ENCODE measurements at regions not wholly inside any gene's neighbourhood (a gene's known extent, or its start where the extent isn't known, plus 50 kb on each side); places are given as distances from the start of the nearest gene placed in this dataset.

DNA sequence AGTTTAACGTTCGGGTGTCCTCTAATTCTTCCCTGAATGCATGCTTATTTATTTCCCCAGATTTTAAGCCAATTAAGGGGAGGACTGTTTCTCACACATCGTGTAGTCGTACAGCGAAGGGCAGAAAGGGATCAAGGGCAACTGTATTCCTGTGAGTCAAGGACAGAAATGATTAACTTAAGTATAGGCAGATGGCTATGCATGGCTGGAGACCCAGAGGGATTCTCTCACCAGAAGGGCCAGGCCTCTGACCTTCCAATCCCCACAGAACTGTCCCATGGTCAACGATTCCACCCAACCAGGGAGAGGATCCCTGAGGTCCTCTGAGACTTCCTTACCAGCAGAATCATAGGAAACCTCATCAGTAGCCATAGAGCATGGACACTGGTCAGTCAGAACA, 161.8 kb upstream of the MAP1B start:
- intact Hi-C loops (cut with micrococcal nuclease), result no loop called here

DNA sequence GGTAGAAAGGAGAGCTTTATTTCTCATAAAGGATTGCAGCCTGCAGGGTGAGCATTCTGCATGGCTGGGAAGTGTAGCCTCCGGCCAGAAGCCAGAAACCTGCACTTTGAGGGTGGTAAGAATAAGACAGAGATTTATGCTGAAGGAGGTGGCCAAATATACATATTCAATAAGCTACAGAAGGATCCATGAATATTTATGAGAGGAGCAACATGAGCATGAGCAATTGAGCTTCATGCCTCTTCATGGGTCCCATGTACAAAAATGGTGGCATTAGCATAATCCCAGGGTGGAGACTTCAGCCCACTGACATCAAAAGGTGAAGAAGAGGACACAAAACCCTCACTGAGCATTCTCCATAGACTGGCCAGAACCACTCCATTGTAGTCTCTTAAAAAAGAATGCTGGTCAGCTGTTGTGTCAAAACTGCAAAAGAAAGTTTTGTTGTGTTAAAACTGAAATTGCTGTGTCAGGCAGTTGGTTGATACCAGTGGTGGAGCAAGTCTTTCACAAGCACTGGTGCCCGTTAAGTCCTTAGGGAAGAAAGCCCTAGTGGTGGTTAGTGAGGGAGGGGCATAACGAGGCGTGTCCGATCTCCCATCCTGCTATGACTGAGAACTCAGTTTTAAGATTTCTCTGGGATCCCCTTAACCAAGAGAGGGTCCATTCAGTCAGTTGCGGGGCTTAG, 160.8 kb upstream of the MAP1B start:
- intact Hi-C loops (cut with micrococcal nuclease), result no loop called here

DNA sequence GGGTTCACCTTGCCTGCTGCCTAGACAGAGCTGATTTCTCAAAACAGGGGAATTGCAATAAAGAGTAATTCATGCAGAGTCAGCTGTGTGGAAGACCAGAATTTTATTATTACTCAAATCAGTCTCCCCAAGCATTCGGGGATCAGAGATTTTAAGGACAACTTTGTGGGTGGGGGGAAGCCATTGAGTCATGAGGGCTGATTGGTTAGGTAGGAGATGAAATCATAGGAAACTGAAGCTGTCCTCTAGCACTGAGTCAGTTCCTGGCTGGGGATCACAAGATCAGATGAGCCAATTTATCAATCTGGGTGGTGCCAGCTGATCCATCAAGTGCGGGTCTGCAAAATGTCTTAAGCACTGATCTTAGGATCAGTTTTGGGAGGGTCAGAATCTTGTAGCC, 159.1 kb upstream of the MAP1B start:
- intact Hi-C loops (cut with micrococcal nuclease), result no loop called here

DNA sequence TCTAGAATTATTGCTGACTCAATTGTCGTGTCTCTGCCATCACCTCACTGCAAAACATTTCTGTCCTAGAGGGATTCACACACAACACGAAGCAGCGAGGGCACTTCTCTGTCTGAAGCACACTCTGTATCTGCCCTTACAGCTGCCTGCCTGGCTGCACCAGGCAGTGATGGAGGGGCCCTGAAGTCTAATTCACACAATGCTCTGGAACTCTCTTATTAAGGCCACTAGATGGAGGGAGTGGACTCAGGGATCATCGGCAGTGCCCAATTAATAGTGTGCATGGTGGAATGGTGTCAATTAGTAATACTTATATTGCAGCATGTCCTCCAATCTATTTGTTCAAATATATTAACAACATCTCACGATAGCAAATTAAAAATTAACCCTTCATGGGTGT, 157.5 kb upstream of the MAP1B start:
- intact Hi-C loops (cut with micrococcal nuclease), result no loop called here

DNA sequence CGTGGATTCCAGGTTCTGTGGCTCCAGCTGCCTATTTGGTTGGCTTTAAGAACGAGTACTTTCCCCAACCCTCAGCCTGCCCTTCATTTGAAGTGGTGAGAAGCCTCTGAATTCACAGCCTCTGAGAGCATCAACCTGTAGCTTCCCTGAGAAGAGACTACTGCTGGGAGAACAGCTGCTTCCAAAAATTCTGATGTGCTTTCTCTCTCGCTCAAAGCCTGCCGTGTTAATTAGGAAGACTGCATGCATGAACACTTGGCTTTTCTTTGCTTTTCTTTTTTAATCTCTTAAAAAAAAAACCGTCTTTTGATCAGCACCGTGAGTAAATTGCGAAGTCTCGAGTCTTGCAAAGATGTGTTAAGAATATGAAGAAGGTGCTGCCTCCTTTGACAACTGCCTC, 153.4 kb upstream of the MAP1B start:
- intact Hi-C loops (cut with micrococcal nuclease), result no loop called here

DNA sequence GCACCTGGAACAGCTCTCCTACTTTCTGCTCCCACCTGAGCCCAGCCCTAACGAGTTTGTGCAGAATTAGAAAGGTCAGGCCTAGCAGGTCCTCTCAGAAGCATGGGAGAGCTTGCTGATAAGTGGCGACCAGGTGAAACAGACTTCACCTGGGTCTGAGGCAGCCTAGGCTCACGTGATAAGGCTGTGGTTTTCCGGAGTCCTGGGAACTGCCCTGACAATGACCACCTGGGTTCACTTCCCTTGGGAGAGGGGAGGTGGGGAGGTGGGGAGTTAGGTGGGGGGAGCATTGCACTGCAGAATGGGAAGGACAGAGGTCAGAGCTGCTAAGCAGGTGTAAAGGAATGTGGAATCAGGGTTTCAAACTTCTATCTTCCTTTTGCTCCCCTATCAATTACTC, 152.9 kb upstream of the MAP1B start:
- intact Hi-C loops (cut with micrococcal nuclease), result no loop called here

DNA sequence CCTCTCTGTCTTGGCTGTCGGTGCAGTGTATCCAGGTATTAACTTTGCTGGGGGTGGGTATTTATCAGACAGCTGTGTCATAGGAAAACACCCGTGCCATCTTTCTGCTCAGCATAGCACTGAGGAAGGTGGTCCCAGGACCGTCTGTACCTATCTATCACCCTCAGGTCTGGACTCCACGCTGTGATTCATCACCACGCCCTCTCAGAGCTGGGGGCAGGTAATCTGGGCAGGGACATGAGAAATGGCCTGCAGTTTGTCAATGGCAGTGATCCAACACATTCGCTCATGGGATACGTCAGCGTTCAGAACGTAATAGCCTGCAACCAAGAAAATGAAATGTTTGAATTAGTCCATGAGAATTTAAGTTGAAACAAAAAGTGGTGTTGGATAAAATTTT, 151.6 kb upstream of the MAP1B start:
- intact Hi-C loops (cut with micrococcal nuclease), result no loop called here

DNA sequence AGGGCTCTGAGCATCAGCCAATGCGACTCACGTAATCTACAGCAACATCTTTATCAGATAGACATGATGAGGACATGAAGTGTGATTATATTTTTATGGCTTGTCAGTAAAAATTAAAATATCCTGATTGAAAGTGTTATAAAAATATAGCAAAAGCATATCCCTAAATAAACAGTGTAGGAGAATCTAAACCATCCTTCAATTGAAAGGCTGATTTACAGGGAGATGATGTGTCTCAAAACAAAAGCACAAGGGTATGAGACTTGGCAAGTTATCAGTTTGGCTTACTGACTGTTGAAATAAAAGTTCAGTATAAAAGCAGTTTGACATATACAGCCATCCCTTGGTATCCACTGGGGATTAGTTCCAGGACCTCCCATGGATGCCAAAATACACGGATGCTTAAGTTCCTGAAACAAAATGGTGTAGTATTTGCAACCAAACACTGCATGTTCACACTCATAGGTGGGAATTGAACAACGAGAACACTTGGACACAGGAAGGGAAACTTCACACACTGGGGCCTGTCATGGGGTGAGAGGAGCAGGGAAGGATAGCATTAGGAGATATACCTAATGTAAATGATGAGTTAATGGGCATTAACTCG, 149.9 kb upstream of the MAP1B start:
- intact Hi-C loops (cut with micrococcal nuclease), result no loop called here

DNA sequence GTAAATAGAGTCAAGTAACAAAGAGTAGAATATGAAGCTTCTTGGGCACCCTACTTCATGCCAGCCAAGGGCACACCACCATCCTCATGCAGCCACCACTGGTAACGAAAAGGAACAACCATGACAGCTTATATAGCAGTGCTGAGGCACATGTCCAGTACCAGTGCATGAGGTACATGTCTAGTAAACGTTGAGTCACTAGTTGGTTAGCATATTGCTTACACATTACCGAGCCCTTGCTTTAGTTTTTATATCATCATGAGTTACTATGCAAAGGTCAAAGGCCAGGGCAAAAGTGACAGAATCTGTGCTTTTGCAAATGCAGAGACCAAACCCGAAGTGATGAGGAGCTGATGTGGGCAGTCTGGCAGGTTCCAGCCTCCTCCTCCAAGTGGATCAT, 147.1 kb upstream of the MAP1B start:
- intact Hi-C loops (cut with micrococcal nuclease), result no loop called here

DNA sequence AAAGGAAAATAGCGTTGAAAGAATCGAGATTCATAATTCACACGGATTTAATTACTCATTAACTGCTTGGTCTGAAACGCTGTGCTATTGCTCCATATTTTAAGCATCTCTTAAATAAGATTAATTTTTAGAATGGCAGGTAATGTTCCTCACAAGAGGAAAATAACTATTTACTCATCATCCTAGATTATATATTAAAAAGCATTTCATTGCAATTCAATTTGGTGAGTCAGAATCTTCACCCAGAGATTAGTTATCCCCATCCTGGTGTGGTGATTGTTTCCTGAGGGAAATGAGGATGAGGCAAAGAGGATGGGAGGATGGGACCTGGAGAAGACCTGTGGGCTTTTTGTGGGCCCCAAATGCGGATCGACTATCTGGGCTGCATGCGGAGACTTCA, 145.5 kb upstream of the MAP1B start:
- intact Hi-C loops (cut with micrococcal nuclease), result no loop called here

DNA sequence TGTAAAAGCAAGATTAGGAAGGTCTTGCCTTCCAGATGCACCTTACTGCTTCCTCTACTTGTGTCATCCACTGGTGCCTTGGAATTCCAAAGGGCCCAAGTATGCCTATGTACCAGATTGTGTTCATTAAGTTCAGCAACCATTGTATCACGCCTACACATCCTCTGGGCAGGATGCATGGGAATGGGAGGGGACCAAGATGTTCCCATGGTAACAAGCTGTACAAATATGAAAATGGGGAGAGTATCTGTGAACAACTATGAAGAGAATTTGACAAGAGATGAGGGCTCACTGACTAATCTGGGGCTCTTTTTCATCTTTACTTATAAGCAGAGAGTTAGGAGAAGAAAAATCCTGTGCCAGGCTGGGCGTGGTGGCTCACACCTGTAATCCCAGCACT, 137.8 kb upstream of the MAP1B start:
- intact Hi-C loops (cut with micrococcal nuclease), result no loop called here

DNA sequence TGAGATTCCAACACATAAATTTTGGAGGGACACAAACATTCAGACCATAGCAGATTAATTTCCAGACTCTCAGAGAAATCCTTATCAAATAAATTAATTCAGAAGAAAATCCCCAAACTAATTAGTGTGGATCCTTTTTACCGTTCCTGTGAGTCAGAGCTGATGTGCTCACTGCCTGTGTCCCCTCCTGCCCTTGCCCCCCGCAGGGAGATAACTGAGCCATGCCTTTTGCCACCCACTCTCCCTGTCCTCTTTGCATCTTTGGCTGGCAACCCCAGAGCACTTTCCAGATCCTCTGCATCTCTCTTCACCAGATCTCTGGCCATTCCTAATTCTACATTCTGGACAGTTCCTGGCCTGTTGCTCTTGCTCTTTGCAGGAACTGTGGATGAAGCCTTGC, 135.4 kb upstream of the MAP1B start:
- intact Hi-C loops (cut with micrococcal nuclease), result no loop called here

DNA sequence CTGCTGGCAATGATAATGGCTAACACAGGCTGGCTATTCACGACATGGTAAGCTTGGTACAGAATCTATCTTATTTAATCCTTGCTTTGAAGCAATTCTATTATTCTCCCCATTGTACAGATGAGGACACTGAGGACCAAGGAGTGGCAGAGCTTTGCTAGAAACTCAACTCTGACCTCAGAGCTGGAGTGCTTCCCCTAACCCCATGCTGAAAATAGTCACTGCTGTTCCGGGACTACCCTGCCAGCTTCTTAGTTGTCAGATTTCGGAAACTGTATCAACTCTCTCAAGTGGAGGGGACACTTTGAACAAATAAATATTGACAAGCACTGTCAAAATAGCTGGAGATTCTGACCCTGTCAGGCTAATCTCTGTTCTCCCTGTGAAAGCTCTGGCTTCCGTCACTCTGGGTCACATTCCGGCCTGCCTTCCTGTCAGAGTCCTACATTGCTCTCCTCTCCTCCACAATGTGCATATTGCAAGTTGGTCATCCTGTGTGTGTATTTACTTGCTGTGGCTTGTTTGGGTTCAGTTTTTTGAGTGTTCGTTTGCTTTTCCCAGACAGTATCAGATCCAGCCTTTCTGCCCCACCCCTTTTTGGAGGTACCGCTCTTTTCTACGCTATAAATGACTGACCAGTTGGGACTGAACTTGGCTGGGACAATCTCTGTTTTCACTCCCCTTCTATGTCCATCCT, 134.3 kb upstream of the MAP1B start:
- intact Hi-C loops (cut with micrococcal nuclease), result no loop called here

DNA sequence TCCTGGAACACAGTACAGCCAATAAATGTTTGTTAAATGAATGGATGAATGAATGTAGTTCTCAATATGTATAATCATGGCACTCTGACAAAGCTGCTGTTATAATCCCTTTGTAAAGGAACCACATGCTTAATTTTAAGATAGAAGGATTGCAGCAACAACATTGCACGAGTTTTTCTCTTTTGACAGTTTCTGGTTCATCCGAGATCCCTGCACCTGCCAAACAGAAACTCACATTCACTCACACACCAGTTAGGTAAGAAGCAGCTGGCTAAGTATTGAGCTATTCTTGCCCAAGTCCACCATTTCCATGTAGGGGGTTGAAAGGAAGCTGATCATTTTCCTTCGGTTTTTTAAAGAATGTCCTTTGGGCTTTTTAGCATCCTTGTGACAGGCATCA, 133.7 kb upstream of the MAP1B start:
- intact Hi-C loops (cut with micrococcal nuclease), result no loop called here

DNA sequence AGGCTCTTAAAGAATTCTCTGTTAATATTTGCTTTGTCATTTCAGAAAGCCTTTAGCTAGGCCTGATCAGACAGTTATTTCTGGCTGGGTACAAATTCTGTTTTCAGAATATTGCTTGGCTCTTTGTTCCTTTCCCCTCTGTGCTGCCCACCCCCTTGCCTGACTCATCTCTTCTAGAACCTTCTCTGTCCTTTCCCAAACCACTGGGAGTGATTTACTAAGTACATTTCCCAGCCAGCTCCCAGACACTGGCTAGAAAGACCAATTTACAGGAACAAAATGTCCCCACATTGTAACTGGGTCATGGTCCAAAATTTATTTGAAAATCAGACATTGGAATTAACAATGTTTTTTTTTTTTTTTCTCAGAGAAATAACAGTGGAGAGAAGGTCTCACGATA, 133.1 kb upstream of the MAP1B start:
- intact Hi-C loops (cut with micrococcal nuclease), result no loop called here

DNA sequence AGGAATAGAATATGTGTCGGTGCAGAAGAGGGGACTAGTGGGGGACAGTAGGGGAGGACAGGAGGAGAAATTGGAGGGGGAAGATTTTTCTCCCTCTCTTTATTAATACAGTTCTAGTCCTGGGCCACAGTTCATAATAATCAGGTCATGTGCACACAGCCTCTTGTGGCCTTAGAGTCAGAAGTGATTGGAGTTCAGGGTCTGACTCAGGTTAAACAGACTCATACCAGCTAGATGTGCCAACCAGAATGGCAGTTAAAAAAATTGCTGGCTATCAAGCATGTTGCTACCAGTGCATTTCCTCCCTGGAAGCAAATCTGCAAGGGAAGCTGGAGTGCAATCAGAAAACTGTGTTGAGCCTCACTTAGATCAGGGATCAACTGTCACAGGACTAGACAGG, 132.7 kb upstream of the MAP1B start:
- intact Hi-C loops (cut with micrococcal nuclease), result no loop called here

DNA sequence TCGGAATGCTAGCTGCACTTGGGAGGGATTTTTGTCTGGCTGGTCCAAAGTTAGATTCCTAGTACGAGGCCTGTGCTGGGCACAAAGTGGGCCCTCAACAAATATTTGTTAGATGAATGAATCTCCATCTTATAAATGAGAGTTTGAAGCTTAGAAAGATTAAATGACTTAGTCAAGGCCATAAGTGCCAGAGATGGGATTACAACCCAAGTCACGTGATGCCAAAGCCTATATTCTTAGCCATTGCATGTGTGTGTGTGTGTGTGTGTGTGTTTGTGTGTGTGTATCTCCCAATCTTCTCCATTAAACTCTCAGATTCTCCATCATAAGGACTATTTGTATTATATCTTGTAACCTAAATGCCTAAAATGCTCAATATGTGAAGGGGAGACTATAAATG, 130.8 kb upstream of the MAP1B start:
- intact Hi-C loops (cut with micrococcal nuclease), result no loop called here

DNA sequence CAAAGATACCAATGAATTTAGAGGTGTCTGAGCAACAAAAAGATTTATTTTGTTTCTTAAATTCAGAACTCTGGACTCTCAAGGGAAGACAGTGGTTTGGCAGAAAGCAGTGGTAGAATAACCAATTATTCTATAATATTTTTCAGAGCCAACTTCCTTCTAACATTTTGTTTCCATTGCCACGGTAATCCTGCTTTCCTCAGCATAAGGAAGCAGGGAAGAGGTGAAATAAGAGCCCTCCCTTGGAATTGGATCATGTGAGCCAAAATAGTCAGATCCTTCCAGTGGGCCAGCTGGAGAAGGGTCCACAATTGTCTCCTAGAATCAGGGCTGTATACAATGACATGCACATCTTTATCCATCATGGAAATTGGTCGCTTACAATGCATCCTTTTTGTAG, 130.0 kb upstream of the MAP1B start:
- intact Hi-C loops (cut with micrococcal nuclease), result no loop called here

DNA sequence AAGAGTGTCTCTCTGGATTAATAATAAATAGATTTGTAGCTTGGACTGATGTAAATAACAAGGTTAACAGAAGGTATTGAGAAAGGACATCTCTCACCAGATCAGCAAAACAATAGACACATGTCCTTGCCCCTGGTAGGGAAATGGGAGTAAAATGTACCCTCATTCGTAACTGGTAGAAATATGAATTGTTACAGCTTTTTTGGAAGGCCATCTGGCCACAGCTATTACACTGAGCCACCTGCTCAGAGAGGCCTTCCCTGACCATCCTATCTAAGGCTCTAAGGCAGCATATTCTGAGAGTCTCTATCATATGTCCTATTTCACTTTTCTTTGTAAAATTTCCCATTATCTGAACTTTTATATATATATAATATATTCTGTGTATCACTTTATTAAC, 129.1 kb upstream of the MAP1B start:
- intact Hi-C loops (cut with micrococcal nuclease), result no loop called here

DNA sequence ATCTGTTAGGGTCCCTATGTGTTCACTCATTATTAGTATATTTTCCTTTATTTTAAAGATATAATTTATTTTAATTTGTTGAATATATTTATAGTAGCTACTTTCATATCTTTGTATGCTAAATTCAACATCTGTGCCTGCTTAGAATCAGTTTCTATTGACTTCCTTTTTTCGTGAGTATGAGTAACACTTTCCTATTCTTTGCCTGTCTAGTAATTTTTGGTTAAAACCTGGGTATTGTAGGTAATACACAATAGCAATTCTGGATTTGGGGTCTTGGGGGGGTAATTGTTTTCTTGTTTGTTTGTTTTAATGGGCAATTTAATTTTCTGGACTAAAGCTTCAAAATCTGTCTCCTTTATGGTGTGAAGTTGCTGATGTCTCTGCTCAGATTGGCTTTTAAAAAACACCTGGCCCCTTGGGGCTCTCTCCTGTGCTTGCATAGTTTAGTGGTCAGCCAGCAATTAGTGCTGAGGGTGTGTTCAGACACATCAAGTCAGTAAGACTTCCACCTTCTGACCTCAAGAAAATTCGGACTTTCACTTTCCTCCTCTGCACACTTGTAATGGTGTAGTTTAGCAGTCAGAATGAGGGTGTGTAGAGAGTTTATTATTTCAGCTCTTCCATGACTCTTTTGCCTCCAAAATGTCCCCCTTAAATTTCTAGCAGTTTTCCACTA, 124.4 kb upstream of the MAP1B start:
- intact Hi-C loops (cut with micrococcal nuclease), result no loop called here

DNA sequence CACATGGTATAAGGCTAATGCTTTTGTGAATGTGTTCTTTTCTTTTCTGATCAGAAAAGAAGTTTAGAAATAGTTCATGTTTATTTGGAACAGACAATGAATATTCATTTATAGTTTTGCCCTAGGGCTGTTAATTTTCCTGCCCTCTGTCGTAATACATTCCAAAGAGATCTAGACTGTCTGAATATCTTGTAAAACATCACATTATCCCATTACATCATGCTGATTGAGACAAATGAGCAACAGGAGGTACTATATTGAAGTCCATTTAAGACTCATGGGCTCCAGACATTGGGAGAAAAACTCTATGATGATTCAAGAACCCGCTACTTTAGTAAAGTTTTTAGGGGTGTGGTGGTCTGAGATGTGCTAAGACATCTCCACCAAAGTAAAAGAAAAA, 121.2 kb upstream of the MAP1B start:
- intact Hi-C loops (cut with micrococcal nuclease), result no loop called here

DNA sequence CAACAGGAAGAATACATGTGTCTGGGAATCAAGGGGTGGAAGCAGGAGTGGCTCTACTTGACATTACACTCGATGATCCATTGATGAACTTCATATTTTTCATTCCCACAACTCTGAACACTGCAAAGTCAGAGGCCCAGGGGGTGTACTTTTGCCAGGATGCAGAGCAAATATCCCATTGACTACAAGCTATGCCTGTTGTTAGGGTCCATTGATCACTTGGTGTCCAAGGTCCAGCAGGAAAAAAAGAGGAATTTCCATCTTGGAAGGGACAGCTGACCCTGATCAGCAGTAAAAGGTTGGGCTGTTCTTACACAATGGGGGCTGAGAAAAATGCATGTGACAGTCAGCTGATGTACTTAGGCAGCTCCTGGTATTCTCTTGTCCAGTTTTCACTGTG, 118.5 kb upstream of the MAP1B start:
- intact Hi-C loops (cut with micrococcal nuclease), result no loop called here

DNA sequence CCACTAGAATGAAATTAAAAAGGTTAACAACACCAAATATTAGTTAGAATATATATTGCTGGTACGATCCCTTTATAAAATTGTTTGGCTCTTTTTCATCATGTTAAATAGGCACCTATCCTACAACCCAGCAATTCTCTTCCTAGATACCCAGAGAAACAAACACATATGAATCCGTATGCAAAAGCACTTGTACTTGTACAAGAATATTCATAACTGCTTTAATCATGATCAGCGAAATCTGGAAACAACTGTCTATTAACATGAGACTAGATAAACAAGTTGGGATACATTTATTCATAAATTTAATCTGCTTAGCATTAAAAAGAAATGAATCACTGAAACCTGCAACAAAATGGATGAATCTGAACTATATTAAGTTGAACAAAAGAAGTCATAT, 113.7 kb upstream of the MAP1B start:
- intact Hi-C loops (cut with micrococcal nuclease), result no loop called here

Measured in T-helper 2 cell treated with Interferon-gamma antibody and Interleukin-4, amounts not matched to agents 100 ng/mL and 5 ng/mL, for 36 hours (primary cell).